Suppressor macrophage treated with lipopolysaccharide for 1 hour (primary cell): ENCODE measurements at regions not wholly inside any gene's neighbourhood (a gene's known extent, or its start where the extent isn't known, plus 50 kb on each side); places are given as distances from the start of the nearest gene placed in this dataset.
"Not testable (repeated sequence)": the region's sequence is repeated elsewhere in the genome, so short reads cannot be mapped to it uniquely, and the experiment has no call there.

Experiments
- DNase-seq, 3 donors: peaks; one replicate each; pipeline ENCODE4 v3.0.0-alpha.2; 2020 to 2022

DNA sequence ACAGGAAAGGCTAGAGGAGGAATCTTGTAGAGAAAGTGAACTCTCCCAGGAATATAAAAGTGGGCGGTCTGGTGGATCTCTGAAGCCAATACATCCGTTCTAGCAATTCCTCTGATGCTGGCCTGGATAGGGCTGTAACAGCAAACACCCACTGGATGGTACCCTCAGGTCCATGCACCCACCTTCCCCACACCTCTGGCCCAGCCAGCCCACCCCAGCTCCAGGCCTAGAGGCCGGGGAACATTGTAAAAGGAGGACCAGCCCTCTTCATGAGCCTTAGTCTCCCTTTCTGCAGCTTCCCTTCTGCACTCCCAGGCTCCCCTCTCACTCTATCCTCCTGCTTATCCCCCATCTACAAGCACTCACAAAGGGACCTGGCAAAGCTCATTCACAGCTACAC, 443.9 kb downstream of the BUD13 start:
- no peak for DNase-seq

DNA sequence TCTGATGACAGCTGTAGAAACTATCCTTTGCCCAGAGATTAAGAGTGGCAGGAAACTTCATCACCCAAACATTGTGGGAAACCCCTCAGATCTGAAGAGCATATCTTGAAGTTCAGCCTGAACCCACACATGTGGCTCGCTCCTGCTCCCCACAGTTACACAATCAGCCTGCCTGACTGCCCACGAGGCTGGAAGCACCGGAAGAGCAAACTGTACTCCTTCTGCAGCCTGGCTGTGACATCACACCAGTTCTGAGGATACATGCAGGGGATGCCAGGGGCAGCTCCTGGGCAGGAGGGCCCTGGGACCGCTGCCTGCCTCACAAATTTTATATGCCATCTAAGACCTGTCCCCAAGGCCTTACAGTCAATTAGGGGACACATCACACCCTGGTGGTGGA, 444.4 kb downstream of the BUD13 start:
- DNase-seq = peak in 2 of 3 donors; percentile 9 to 40

GRCh38 chr11:116326146-116326545, 446.6 kb downstream of the BUD13 start:
- DNase-seq = no peak

GRCh38 chr11:116325247-116325646, 447.5 kb downstream of the BUD13 start:
- DNase-seq = no peak

DNA sequence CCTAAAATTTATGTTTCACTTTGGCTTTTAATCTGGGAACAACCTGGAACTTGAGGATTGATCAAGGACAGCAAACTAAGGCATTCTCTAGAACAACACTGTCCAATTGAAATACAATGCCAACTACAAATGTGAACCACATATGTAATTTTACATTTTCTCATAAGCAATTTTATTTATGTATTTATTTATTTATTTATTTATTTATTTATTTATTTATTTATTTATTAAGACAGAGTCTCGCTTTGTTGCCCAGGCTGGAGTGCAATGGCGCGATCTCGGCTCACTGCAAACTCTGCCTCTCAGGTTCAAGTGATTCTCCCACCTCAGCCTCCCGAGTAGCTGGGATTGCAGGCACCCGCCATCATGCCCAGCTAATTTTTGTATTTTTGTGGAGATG, 448.7 kb downstream of the BUD13 start:
- DNase-seq = not testable (repeated sequence)

GRCh38 chr11:116317212-116317611, 455.6 kb downstream of the BUD13 start:
- no peak for DNase-seq

- peak; percentile 31 to 42 (median 37) for DNase-seq
Measured at GRCh38 chr11:116314006-116314405, 458.8 kb downstream of the BUD13 start.

GRCh38 chr11:116312570-116313391, 460.0 kb downstream of the BUD13 start:
- DNase-seq = peak; percentile 11 to 60 (median 45)

GRCh38 chr11:116311206-116311605, 461.6 kb downstream of the BUD13 start:
- DNase-seq = no peak

- DNase-seq = no peak
Measured at GRCh38 chr11:116310698-116311097, 462.1 kb downstream of the BUD13 start.

DNA sequence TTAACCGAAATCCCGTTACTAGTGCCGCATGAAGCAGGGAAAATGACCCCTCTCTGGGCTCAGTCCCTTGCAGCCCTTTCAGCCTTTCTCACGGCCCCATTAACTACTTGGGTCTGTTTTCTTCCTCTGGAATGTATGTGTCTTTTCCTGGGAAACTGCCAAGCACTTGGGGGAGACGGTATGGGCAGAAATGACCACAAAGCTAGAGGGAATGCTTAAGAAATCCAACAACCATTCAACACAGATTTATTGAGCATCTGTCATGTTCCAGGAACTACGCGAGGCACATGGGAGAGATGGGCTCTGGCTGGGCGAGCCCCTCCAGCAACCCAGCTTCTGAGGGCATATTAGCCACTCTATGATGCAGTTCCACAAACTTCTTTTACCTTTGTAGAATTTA, 462.6 kb downstream of the BUD13 start:
- no peak for DNase-seq

DNA sequence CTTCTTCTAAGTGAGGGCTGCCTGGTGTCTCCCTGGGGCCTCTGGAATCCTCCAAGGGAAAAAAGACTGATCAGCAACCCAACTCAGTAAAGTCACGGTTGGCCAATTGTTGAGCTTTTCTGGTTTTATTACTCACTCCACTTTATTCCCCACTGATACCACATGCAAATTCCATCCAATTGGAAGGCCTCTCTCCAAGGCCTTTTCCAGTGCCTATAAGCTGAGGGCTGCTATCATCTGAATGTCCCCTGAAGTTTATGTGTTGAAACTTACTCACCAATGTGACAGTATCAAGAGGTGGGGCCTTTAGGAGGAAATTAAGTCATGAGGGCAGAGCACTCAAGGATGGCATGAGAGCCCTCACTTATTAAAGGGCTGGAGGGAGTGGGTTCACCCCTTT, 463.3 kb downstream of the BUD13 start:
- DNase-seq = no peak

- no peak for DNase-seq
Measured at GRCh38 chr11:116302756-116303155, 470.0 kb downstream of the BUD13 start.

GRCh38 chr11:116301141-116301540, 471.6 kb downstream of the BUD13 start:
- DNase-seq = no peak

- no peak for DNase-seq
Measured at GRCh38 chr11:116300232-116300631, 472.6 kb downstream of the BUD13 start.

GRCh38 chr11:116294630-116295029, 478.2 kb downstream of the BUD13 start:
- DNase-seq = no peak

DNA sequence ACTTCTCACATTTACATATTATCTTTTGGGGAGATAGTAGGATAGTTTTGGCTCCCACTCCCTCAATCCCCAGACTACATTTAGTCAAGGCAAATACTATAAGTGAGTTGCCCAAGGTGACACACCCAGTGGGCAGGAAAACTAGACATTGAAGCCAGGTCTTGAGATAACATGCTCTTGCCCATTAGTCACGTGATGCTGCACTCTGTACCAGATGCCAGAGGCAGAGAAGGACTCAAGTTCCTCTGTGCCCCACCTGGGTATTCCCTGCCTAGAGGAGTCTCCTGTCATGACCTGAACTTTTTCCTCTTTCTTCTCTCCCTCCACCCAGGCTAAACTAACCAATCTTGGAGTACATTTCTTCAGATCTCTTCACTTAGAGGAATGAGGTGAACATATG, 484.9 kb downstream of the BUD13 start:
- no peak for DNase-seq

DNA sequence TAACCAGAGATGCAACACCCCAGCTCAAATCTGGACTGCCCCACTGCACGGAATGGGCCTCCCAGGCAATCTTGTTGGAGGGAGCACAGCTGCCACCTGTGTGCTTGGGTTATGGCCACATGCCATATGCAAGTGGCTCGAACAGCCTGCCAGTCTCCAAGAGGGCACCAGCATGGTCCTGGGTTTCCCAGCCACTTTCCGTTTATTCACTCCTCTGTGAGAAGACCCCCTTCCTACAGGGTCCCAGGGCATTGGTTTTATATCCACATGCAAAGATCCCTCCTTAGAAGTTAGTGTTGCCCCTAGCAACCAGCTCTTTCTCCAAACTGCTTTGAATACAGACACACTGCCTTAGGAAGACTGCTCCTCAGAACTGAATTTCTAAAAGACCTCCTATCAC, 487.8 kb downstream of the BUD13 start:
- DNase-seq = no peak

- DNase-seq = no peak
Measured at GRCh38 chr11:116283300-116283699, 489.5 kb downstream of the BUD13 start.

GRCh38 chr11:116282481-116282880, 490.3 kb downstream of the BUD13 start:
- DNase-seq = no peak

GRCh38 chr11:116281173-116282160, 491.3 kb downstream of the BUD13 start:
- DNase-seq = no peak

GRCh38 chr11:116279511-116279910, 493.3 kb downstream of the BUD13 start:
- DNase-seq = no peak

DNA sequence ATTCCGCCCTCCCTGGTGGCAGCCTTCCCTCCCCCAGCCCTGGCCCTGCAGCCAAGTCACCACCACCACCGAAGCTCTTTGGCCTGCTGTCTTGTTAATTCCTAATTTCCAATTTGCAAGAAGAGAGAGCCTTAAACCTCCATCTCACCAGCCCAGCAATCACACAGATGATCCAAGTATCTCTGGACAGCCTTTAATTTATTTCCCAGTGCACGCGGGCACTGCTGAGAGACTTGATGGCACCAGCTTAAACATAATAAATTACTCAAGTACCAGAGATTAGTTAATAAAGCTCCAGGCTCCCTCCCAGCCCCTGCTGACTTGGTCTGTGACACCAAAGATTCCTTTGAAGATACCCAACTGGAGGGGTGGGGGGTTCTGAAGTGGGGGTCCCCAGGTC, 494.7 kb downstream of the BUD13 start:
- no peak for DNase-seq
